GM19397 (cell line): ENCODE measurements at regions not wholly inside any gene's neighbourhood (a gene's known extent, or its start where the extent isn't known, plus 50 kb on each side); places are given as distances from the start of the nearest gene placed in this dataset.
A peak's percentile ranks its signal among the peaks of the same experiment; 100 is the strongest.

Experiments
- ATAC-seq: cut with Tn5 transposase; IDR thresholded peaks from one replicate; pipeline ENCODE4 v1.9.1; 2021; ENCODE audit warnings: mild to moderate bottlenecking, moderate library complexity; ENCODE audit not compliant: unreplicated experiment

- ATAC-seq: no peak
Measured at GRCh38 chr13:95445131-95445530, 107.4 kb upstream of the CLDN10 start.

- no peak for ATAC-seq
Measured at GRCh38 chr13:95447814-95448213, 104.7 kb upstream of the CLDN10 start.

- no peak for ATAC-seq
Measured at GRCh38 chr13:95451656-95452055, 100.9 kb upstream of the CLDN10 start.

- ATAC-seq: no peak
Measured at GRCh38 chr13:95452375-95452774, 100.1 kb upstream of the CLDN10 start.

- no peak for ATAC-seq
Measured at GRCh38 chr13:95455782-95456181, 96.7 kb upstream of the CLDN10 start.

GRCh38 chr13:95456815-95457214 is 95.7 kb upstream of the CLDN10 start:
- peak; percentile 9 for ATAC-seq

GRCh38 chr13:95457294-95457693 is 95.2 kb upstream of the CLDN10 start:
- ATAC-seq: peak; percentile 97

- no peak for ATAC-seq
Measured at GRCh38 chr13:95462801-95463200, 89.7 kb upstream of the CLDN10 start.

- ATAC-seq: no peak
Measured at GRCh38 chr13:95463531-95463930, 89.0 kb upstream of the CLDN10 start.

- ATAC-seq: no peak
Measured at GRCh38 chr13:95470574-95471366, 81.8 kb upstream of the CLDN10 start.

- ATAC-seq: no peak
Measured at GRCh38 chr13:95471960-95472359, 80.6 kb upstream of the CLDN10 start.

GRCh38 chr13:95474992-95475391 is 77.5 kb upstream of the CLDN10 start:
- ATAC-seq: no peak

- ATAC-seq: no peak
Measured at GRCh38 chr13:95477187-95477586, 75.3 kb upstream of the CLDN10 start.

GRCh38 chr13:95479731-95480130 is 72.8 kb upstream of the CLDN10 start:
- peak; percentile 6 for ATAC-seq

- peak; percentile 49 for ATAC-seq
Measured at GRCh38 chr13:95480131-95480545, 72.4 kb upstream of the CLDN10 start.

GRCh38 chr13:95480791-95481780 is 71.4 kb upstream of the CLDN10 start:
- no peak for ATAC-seq

- ATAC-seq: no peak
Measured at GRCh38 chr13:95484052-95484451, 68.5 kb upstream of the CLDN10 start.

- ATAC-seq: no peak
Measured at GRCh38 chr13:95485045-95485517, 67.4 kb upstream of the CLDN10 start.

- ATAC-seq: no peak
Measured at GRCh38 chr13:95485518-95486144, 66.9 kb upstream of the CLDN10 start.

- no peak for ATAC-seq
Measured at GRCh38 chr13:95492044-95492801, 60.3 kb upstream of the CLDN10 start.
